Mesothelial cell of epicardium (in vitro differentiated cells): ENCODE measurements at regions not wholly inside any gene's neighbourhood (a gene's known extent, or its start where the extent isn't known, plus 50 kb on each side); places are given as distances from the start of the nearest gene placed in this dataset.

ENCODE experiments used
- DNase-seq, 2 experiments: peaks; one replicate each; pipeline ENCODE4 v3.0.0; 2021; ENCODE audit warnings: low spot score in 2 of 2; ENCODE audit not compliant: unreplicated experiment in 2 of 2
- H3K27ac Mint-ChIP-seq: 2 replicates; pipeline ENCODE4 v1.8.0; 2021; ENCODE audit warnings: mixed read lengths
- H3K27me3 Mint-ChIP-seq: 2 replicates; pipeline ENCODE4 v1.8.0; 2021; ENCODE audit warnings: low read depth, mixed read lengths
- H3K36me3 Mint-ChIP-seq: 2 replicates; pipeline ENCODE4 v1.8.0; 2021; ENCODE audit warnings: mixed read lengths
- H3K4me1 Mint-ChIP-seq: 2 replicates; pipeline ENCODE4 v1.8.0; 2021; ENCODE audit warnings: mixed read lengths
- H3K4me3 Mint-ChIP-seq: 2 replicates; pipeline ENCODE4 v1.8.0; 2021; ENCODE audit warnings: mild to moderate bottlenecking, moderate library complexity, mixed read lengths
- H3K9me3 Mint-ChIP-seq: 2 replicates; pipeline ENCODE4 v1.8.0; 2021; ENCODE audit warnings: mixed read lengths
- CTCF ChIP-seq: fragments of 200-600 bp; sonication (generic); IDR thresholded peaks from one replicate; pipeline ENCODE4 v1.5.0; 2021; ENCODE audit warnings: antibody characterized with exemption; ENCODE audit not compliant: unreplicated experiment

GRCh38 chr14:53437858-53438257 lies 284.7 kb upstream of the DDHD1 start:
- no peak for TF ChIP-seq CTCF
- Mint-ChIP-seq H3K4me3 (no peak overlapping the region), H3K36me3 (no peaks in the 10 kb centered on the region), H3K4me1 (peaks cover 2% of the 10 kb centered on the region), H3K27ac (no peak overlapping the region), H3K9me3 (no peaks in the 10 kb centered on the region), H3K27me3 (no peaks in the 10 kb centered on the region)
- DNase-seq = no peak

GRCh38 chr14:53432378-53432802 lies 279.3 kb upstream of the DDHD1 start:
- no peak overlapping the region for H3K4me3 Mint-ChIP-seq
- no peaks in the 10 kb centered on the region for H3K27me3 Mint-ChIP-seq

GRCh38 chr14:53430870-53431269 lies 277.7 kb upstream of the DDHD1 start:
- no peak for DNase-seq
- peaks cover 11% of the 10 kb centered on the region for H3K4me1 Mint-ChIP-seq
- peaks cover 1% of the 10 kb centered on the region for H3K36me3 Mint-ChIP-seq
- H3K9me3 Mint-ChIP-seq = peaks cover 11% of the 10 kb centered on the region
- H3K27me3 Mint-ChIP-seq = no peaks in the 10 kb centered on the region
- TF ChIP-seq CTCF = no peak
- no peak overlapping the region for H3K4me3 Mint-ChIP-seq
- H3K27ac Mint-ChIP-seq = no peak overlapping the region

More at GRCh38 chr14:53432378-53432802, 279.3 kb upstream of the DDHD1 start:
- no peak overlapping the region for H3K27ac Mint-ChIP-seq
- peak in 1 of 2 experiments; percentile 41 for DNase-seq
- no peaks in the 10 kb centered on the region for H3K36me3 Mint-ChIP-seq
- TF ChIP-seq CTCF = peak; percentile 79
- H3K9me3 Mint-ChIP-seq = no peaks in the 10 kb centered on the region
- peaks cover 11% of the 10 kb centered on the region for H3K4me1 Mint-ChIP-seq

- H3K27ac Mint-ChIP-seq = no peak overlapping the region
- peaks cover 12% of the 10 kb centered on the region for H3K4me1 Mint-ChIP-seq
- no peaks in the 10 kb centered on the region for H3K27me3 Mint-ChIP-seq
- DNase-seq = no peak
- H3K9me3 Mint-ChIP-seq = peaks cover 14% of the 10 kb centered on the region
- TF ChIP-seq CTCF = no peak
- peaks cover 5% of the 10 kb centered on the region for H3K36me3 Mint-ChIP-seq
- no peak overlapping the region for H3K4me3 Mint-ChIP-seq
Observed at GRCh38 chr14:53412819-53413675, 259.9 kb upstream of the DDHD1 start.

GRCh38 chr14:53411125-53411524 lies 258.0 kb upstream of the DDHD1 start:
- Mint-ChIP-seq H3K27me3 (no peaks in the 10 kb centered on the region), H3K4me1 (peaks cover 12% of the 10 kb centered on the region), H3K36me3 (no peaks in the 10 kb centered on the region), H3K4me3 (no peak overlapping the region), H3K9me3 (no peaks in the 10 kb centered on the region), H3K27ac (no peak overlapping the region)
- DNase-seq = no peak
- no peak for TF ChIP-seq CTCF
